ENCODE measurements at regions not wholly inside any gene's neighbourhood (a gene's known extent, or its start where the extent isn't known, plus 50 kb on each side); places are given as distances from the start of the nearest gene placed in this dataset.

- Mint-ChIP-seq H3K36me3 (ENCODE audit: insufficient read depth, unreplicated experiment) (no peaks in the 10 kb centered on the region), H3K9me3 (ENCODE audit: unreplicated experiment) (no peaks in the 10 kb centered on the region), H3K27me3 (ENCODE audit: insufficient read depth, unreplicated experiment) (no peaks in the 10 kb centered on the region), H3K27ac (ENCODE audit: low read depth, unreplicated experiment) (no peak overlapping the region), H3K4me1 (ENCODE audit: insufficient read depth, unreplicated experiment) (no peaks in the 10 kb centered on the region), H3K4me3 (ENCODE audit: unreplicated experiment) (no peak overlapping the region)
- DNase-seq (ENCODE audit: unreplicated experiment) = no peak
- BruUV-seq (replicated peaks) = no TSS peak
- ChIA-PET POLR2A (no interaction called here), CTCF (interaction anchor here (0.7 kb wide), 1 partner anchor 25 kb away, joined by 3 read pairs; no protein-coding TSS in a partner anchor)
- TF ChIP-seq CTCF (IDR thresholded peaks at IDR 0.05; ENCODE audit: unreplicated experiment) = no peak
- intact Hi-C loops (cut with micrococcal nuclease) = no loop called here
Measured at GRCh38 chr1:169018751-169019150, 87.7 kb upstream of the ATP1B1 start.

- H3K27ac Mint-ChIP-seq (ENCODE audit: low read depth, unreplicated experiment) = no peak overlapping the region
- H3K36me3 Mint-ChIP-seq (ENCODE audit: insufficient read depth, unreplicated experiment) = no peaks in the 10 kb centered on the region
- no peak for TF ChIP-seq CTCF (IDR thresholded peaks at IDR 0.05; ENCODE audit: unreplicated experiment)
- H3K9me3 Mint-ChIP-seq (ENCODE audit: unreplicated experiment) = no peaks in the 10 kb centered on the region
- H3K4me3 Mint-ChIP-seq (ENCODE audit: unreplicated experiment) = no peak overlapping the region
- intact Hi-C loops (cut with micrococcal nuclease) = no loop called here
- no peaks in the 10 kb centered on the region for H3K4me1 Mint-ChIP-seq (ENCODE audit: insufficient read depth, unreplicated experiment)
- BruUV-seq (replicated peaks) = no TSS peak
- CTCF ChIA-PET = no interaction called here
- H3K27me3 Mint-ChIP-seq (ENCODE audit: insufficient read depth, unreplicated experiment) = no peaks in the 10 kb centered on the region
- POLR2A ChIA-PET = interaction anchor here (0.6 kb wide), 1 partner anchor 79 kb away, joined by 3 read pairs; no protein-coding TSS in a partner anchor
- DNase-seq (ENCODE audit: unreplicated experiment) = no peak
Measured at GRCh38 chr1:169019419-169020058, 87.0 kb upstream of the ATP1B1 start.

GRCh38 chr1:169020684-169021083 lies 85.8 kb upstream of the ATP1B1 start:
- no peak overlapping the region for H3K4me3 Mint-ChIP-seq (ENCODE audit: unreplicated experiment)
- intact Hi-C loops (cut with micrococcal nuclease) = no loop called here
- TF ChIP-seq CTCF (IDR thresholded peaks at IDR 0.05; ENCODE audit: unreplicated experiment) = no peak
- H3K36me3 Mint-ChIP-seq (ENCODE audit: insufficient read depth, unreplicated experiment) = no peaks in the 10 kb centered on the region
- no peaks in the 10 kb centered on the region for H3K4me1 Mint-ChIP-seq (ENCODE audit: insufficient read depth, unreplicated experiment)
- no peak for DNase-seq (ENCODE audit: unreplicated experiment)
- no peaks in the 10 kb centered on the region for H3K9me3 Mint-ChIP-seq (ENCODE audit: unreplicated experiment)
- no peak overlapping the region for H3K27ac Mint-ChIP-seq (ENCODE audit: low read depth, unreplicated experiment)
- BruUV-seq (replicated peaks) = no TSS peak
- ChIA-PET CTCF (no interaction called here), POLR2A (no interaction called here)
- no peaks in the 10 kb centered on the region for H3K27me3 Mint-ChIP-seq (ENCODE audit: insufficient read depth, unreplicated experiment)

GRCh38 chr1:169022648-169023047 lies 83.8 kb upstream of the ATP1B1 start:
- Mint-ChIP-seq H3K4me3 (ENCODE audit: unreplicated experiment) (no peak overlapping the region), H3K27me3 (ENCODE audit: insufficient read depth, unreplicated experiment) (no peaks in the 10 kb centered on the region), H3K4me1 (ENCODE audit: insufficient read depth, unreplicated experiment) (no peaks in the 10 kb centered on the region), H3K9me3 (ENCODE audit: unreplicated experiment) (no peaks in the 10 kb centered on the region), H3K27ac (ENCODE audit: low read depth, unreplicated experiment) (no peak overlapping the region), H3K36me3 (ENCODE audit: insufficient read depth, unreplicated experiment) (no peaks in the 10 kb centered on the region)
- intact Hi-C loops (cut with micrococcal nuclease) = no loop called here
- ChIA-PET CTCF (interaction anchor here (0.6 kb wide), 1 partner anchor 938 kb away, joined by 3 read pairs; no protein-coding TSS in a partner anchor), POLR2A (no interaction called here)
- DNase-seq (ENCODE audit: unreplicated experiment) = no peak
- no TSS peak for BruUV-seq (replicated peaks)
- no peak for TF ChIP-seq CTCF (IDR thresholded peaks at IDR 0.05; ENCODE audit: unreplicated experiment)
